MCF 10A (cell line): ENCODE measurements at regions not wholly inside any gene's neighbourhood (a gene's known extent, or its start where the extent isn't known, plus 50 kb on each side); places are given as distances from the start of the nearest gene placed in this dataset.

Source experiments
- BruUV-seq: library from RNA; stranded (reverse); fragments of 400-500 nt; replicated peaks from 2 replicates; lab custom pipeline; 2021; lab: Mats Ljungman, UMichigan
- CTCF ChIA-PET: fragments of 300-600 bp; sonication (Branson Sonifier 250); formaldehyde crosslinking; extraction: SDS; loops from one replicate; lab custom pipeline; 2021; ENCODE audit warnings: antibody characterized with exemption, inconsistent platforms; lab: Yijun Ruan, JAX
- POLR2A ChIA-PET: fragments of 300-600, 350-650 bp; sonication (Branson Sonifier 250); formaldehyde crosslinking; extraction: SDS; loops from one replicate; lab custom pipeline; 2020; ENCODE audit warnings: antibody characterized with exemption, inconsistent platforms; lab: Yijun Ruan, JAX
- DNase-seq: peaks from one replicate; pipeline ENCODE4 v3.0.0-alpha.2; 2018; ENCODE audit not compliant: unreplicated experiment
- H3K27ac Mint-ChIP-seq: one replicate; pipeline ENCODE4 v1.8.0; 2022; ENCODE audit warnings: mild to moderate bottlenecking, low read depth, mixed read lengths; ENCODE audit not compliant: unreplicated experiment
- H3K27me3 Mint-ChIP-seq: one replicate; pipeline ENCODE4 v1.8.0; 2022; ENCODE audit warnings: mixed read lengths; ENCODE audit not compliant: insufficient read depth, unreplicated experiment
- H3K36me3 Mint-ChIP-seq: one replicate; pipeline ENCODE4 v1.8.0; 2022; ENCODE audit warnings: mild to moderate bottlenecking, moderate library complexity, mixed read lengths; ENCODE audit not compliant: insufficient read depth, unreplicated experiment
- H3K4me1 Mint-ChIP-seq: one replicate; pipeline ENCODE4 v1.8.0; 2022; ENCODE audit warnings: mixed read lengths; ENCODE audit not compliant: insufficient read depth, unreplicated experiment
- H3K4me3 Mint-ChIP-seq: one replicate; pipeline ENCODE4 v1.8.0; 2022; ENCODE audit warnings: mild to moderate bottlenecking, moderate library complexity, mixed read lengths; ENCODE audit not compliant: unreplicated experiment
- H3K9me3 Mint-ChIP-seq: one replicate; pipeline ENCODE4 v1.8.0; 2022; ENCODE audit warnings: mixed read lengths; ENCODE audit not compliant: unreplicated experiment
- intact Hi-C: fragments of 100-400 bp; cut with micrococcal nuclease; formaldehyde crosslinking; loops from 2 replicates; pipeline ENCODE4 v1.14.1; 2022
- TF ChIP-seq, protein P1 (sequence below): fragments of 200-600 bp; IDR thresholded peaks from one replicate; pipeline ENCODE4 v1.8.0; 2022; ENCODE audit warnings: antibody characterized with exemption, mild to moderate bottlenecking; ENCODE audit not compliant: unreplicated experiment

DNA sequence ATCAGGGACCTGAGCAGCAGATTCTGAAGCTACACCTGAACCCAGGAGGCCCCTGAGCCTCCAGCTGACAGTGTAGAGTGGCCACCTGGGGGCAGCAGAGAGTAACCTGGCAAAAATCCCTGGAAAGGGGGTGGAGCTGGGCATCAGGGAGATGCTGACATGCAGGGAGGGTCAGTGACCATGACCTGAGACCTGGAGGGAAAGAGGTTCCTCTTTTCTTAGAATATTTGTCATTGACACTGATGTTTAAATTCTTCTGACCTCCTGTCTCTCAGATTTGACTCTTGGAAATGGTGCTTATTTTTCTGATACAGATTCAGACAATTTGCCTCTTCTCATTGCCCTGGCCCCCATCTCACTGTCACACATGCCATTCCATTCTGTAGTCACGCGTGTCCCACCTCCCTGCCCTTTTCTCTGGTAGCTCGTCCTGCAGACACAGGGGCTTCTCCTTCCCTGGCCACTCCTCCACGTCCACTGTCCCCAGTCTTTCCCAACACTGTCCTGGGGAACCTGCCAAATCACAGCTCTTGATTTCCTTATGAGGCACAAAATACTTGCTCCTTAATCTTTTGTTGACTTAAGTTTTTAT, 117.2 kb upstream of the IGLL5 start:
- Mint-ChIP-seq H3K27me3 (peaks cover 96% of the 10 kb centered on the region), H3K36me3 (no peaks in the 10 kb centered on the region), H3K27ac (no peak overlapping the region), H3K9me3 (no peaks in the 10 kb centered on the region), H3K4me1 (no peaks in the 10 kb centered on the region), H3K4me3 (no peak overlapping the region)
- DNase-seq, result peak; percentile 69
- ChIA-PET POLR2A (interaction anchor here (0.7 kb wide), 1 partner anchor 16 kb away, joined by 3 read pairs; no protein-coding TSS in a partner anchor), CTCF (interaction anchor here (0.5 to 2.6 kb wide), 24 partner anchors 10 to 257 kb away, joined by 3 to 22 read pairs (median 5); no protein-coding TSS in a partner anchor)
- TF ChIP-seq, protein P1, sequence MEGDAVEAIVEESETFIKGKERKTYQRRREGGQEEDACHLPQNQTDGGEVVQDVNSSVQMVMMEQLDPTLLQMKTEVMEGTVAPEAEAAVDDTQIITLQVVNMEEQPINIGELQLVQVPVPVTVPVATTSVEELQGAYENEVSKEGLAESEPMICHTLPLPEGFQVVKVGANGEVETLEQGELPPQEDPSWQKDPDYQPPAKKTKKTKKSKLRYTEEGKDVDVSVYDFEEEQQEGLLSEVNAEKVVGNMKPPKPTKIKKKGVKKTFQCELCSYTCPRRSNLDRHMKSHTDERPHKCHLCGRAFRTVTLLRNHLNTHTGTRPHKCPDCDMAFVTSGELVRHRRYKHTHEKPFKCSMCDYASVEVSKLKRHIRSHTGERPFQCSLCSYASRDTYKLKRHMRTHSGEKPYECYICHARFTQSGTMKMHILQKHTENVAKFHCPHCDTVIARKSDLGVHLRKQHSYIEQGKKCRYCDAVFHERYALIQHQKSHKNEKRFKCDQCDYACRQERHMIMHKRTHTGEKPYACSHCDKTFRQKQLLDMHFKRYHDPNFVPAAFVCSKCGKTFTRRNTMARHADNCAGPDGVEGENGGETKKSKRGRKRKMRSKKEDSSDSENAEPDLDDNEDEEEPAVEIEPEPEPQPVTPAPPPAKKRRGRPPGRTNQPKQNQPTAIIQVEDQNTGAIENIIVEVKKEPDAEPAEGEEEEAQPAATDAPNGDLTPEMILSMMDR, result peak; percentile 86
- intact Hi-C loops, result no loop called here
- no TSS peak for BruUV-seq

DNA sequence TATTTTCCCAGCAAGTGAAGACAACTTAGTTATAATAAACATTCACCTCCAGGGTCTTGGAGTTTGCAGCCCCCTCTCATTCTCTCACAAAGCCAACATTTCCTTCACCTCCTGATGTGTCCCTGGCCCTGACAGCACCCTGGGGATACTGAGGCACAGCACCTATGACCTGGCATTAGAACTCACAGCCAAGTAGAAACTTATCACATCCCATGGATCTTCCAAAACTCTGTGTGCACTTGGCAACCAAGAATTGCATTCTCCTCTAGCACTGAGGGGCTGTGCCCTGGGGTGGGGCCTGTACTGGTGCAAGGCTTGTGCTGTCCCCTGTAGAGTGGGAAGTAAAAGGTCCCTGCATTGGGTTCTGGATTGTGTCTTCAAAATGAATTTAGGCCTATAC, 116.7 kb upstream of the IGLL5 start:
- H3K27me3 Mint-ChIP-seq, result peaks cover 97% of the 10 kb centered on the region
- TF ChIP-seq, protein P1, result no peak
- H3K4me1 Mint-ChIP-seq, result no peaks in the 10 kb centered on the region
- BruUV-seq, result no TSS peak
- no peaks in the 10 kb centered on the region for H3K36me3 Mint-ChIP-seq
- ChIA-PET POLR2A (no interaction called here), CTCF (interaction anchor here (0.9 to 2.6 kb wide), 13 partner anchors 9 to 186 kb away, joined by 3 to 22 read pairs (median 10); no protein-coding TSS in a partner anchor)
- DNase-seq, result no peak
- no peak overlapping the region for H3K4me3 Mint-ChIP-seq
- no peaks in the 10 kb centered on the region for H3K9me3 Mint-ChIP-seq
- intact Hi-C loops, result no loop called here
- H3K27ac Mint-ChIP-seq, result no peak overlapping the region

DNA sequence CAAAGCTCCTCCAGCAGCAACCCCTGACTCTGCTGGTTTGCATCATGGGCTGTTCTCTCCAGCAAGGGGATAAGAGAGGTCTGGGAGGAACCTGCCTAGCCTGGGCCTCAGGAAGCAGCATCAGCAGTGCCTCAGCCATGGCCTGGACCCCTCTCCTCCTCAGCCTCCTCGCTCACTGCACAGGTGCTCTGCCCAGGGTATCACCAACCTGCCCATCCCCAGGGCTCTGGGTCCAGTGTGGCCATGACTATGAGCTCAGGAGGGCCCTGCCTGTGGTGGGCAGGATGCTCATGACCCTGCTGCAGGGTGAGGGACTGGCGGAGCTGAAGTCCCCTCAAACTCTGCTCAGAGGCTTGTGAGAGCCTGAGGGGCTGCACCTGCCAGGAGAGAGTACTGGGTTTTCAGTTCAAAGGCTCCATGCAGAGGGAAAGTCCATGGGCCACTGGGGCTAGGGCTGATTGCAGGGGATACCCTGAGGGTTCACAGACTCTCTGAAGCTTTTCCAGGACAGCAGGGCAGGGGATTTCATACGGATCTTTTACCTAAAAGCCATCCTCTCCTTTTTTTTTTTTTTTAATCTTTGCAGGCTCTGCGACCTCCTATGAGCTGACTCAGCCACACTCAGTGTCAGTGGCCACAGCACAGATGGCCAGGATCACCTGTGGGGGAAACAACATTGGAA, 115.8 kb upstream of the IGLL5 start:
- peaks cover 97% of the 10 kb centered on the region for H3K27me3 Mint-ChIP-seq
- H3K4me1 Mint-ChIP-seq, result no peaks in the 10 kb centered on the region
- H3K36me3 Mint-ChIP-seq, result no peaks in the 10 kb centered on the region
- intact Hi-C loops, result no loop called here
- DNase-seq, result no peak
- no peak overlapping the region for H3K4me3 Mint-ChIP-seq
- no TSS peak for BruUV-seq
- no peak overlapping the region for H3K27ac Mint-ChIP-seq
- CTCF ChIA-PET, result interaction anchor here (0.6 kb wide), 1 partner anchor 966 kb away, joined by 4 read pairs; no protein-coding TSS in a partner anchor
- POLR2A ChIA-PET, result no interaction called here
- no peaks in the 10 kb centered on the region for H3K9me3 Mint-ChIP-seq
- TF ChIP-seq, protein P1, result no peak

DNA sequence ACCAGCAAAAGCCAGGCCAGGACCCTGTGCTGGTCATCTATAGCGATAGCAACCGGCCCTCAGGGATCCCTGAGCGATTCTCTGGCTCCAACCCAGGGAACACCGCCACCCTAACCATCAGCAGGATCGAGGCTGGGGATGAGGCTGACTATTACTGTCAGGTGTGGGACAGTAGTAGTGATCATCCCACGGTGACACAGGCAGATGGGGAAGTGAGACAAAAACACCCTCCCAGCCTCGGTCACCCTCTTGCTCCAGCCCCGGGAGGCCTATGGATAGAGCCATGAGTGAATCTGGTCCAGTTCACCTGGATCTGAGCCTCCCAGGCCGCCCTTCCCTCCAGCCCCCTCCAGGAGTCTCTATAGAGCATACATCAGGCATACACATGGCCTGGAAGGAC, 115.2 kb upstream of the IGLL5 start:
- CTCF ChIA-PET, result interaction anchor here (0.6 kb wide), 1 partner anchor 965 kb away, joined by 4 read pairs; no protein-coding TSS in a partner anchor
- Mint-ChIP-seq H3K9me3 (no peaks in the 10 kb centered on the region), H3K4me3 (no peak overlapping the region), H3K4me1 (no peaks in the 10 kb centered on the region), H3K27ac (no peak overlapping the region), H3K36me3 (no peaks in the 10 kb centered on the region), H3K27me3 (peaks cover 96% of the 10 kb centered on the region)
- TF ChIP-seq, protein P1, result no peak
- no TSS peak for BruUV-seq
- intact Hi-C loops, result no loop called here
- POLR2A ChIA-PET, result no interaction called here
- no peak for DNase-seq
